ENCODE measurements at regions not wholly inside any gene's neighbourhood (a gene's known extent, or its start where the extent isn't known, plus 50 kb on each side); places are given as distances from the start of the nearest gene placed in this dataset.

- no peak for TF ChIP-seq CTCF (IDR thresholded peaks at IDR 0.05)
- TF ChIP-seq POLR2A (IDR thresholded peaks at IDR 0.05), result no peak
Measured at GRCh38 chr14:56896231-56896630, 86.0 kb upstream of the OTX2 start.

Measured in right lobe of liver (tissue), 4 donors.